ENCODE measurements at regions not wholly inside any gene's neighbourhood (a gene's known extent, or its start where the extent isn't known, plus 50 kb on each side); places are given as distances from the start of the nearest gene placed in this dataset.
"Not testable (repeated sequence)": the region's sequence is repeated elsewhere in the genome, so short reads cannot be mapped to it uniquely, and the experiment has no call there.

DNA sequence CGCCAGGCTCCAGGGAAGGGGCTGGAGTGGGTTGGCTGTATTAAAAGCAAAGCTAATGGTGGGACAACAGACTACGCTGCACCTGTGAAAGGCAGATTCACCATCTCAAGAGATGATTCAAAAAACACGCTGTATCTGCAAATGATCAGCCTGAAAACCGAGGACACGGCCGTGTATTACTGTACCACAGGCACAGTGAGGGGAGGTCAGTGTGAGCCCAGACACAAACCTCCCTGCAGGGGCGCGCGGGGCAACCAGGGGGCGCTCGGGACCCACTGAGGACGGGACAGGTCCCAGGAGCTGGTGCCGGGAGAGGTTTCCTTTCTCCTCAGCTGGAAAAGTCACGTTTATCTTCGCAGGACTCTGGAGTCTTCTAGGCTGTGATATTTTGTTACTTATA is 239.4 kb upstream of the TP53TG3 start:
- TF ChIP-seq JUN (IDR thresholded peaks at IDR 0.05; ENCODE audit: borderline replicate concordance, insufficient read depth, insufficient read length, low read depth); POLR2AphosphoS5 (IDR thresholded peaks at IDR 0.05; ENCODE audit: insufficient read depth, low read depth, low read length); POLR2A (IDR thresholded peaks at IDR 0.05; ENCODE audit: low read depth, low read length); EZH2 (IDR thresholded peaks at IDR 0.05; ENCODE audit: borderline replicate concordance, low read depth, low read length, severe bottlenecking); MYC (IDR thresholded peaks at IDR 0.05; ENCODE audit: low read depth, low read length); FOS (IDR thresholded peaks at IDR 0.05; ENCODE audit: borderline replicate concordance, insufficient read depth, low read length); GATA2 (IDR thresholded peaks at IDR 0.05; ENCODE audit: insufficient read depth, insufficient read length, low read depth, low read length): not testable (repeated sequence)
- TF ChIP-seq, protein P1, sequence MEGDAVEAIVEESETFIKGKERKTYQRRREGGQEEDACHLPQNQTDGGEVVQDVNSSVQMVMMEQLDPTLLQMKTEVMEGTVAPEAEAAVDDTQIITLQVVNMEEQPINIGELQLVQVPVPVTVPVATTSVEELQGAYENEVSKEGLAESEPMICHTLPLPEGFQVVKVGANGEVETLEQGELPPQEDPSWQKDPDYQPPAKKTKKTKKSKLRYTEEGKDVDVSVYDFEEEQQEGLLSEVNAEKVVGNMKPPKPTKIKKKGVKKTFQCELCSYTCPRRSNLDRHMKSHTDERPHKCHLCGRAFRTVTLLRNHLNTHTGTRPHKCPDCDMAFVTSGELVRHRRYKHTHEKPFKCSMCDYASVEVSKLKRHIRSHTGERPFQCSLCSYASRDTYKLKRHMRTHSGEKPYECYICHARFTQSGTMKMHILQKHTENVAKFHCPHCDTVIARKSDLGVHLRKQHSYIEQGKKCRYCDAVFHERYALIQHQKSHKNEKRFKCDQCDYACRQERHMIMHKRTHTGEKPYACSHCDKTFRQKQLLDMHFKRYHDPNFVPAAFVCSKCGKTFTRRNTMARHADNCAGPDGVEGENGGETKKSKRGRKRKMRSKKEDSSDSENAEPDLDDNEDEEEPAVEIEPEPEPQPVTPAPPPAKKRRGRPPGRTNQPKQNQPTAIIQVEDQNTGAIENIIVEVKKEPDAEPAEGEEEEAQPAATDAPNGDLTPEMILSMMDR (IDR thresholded peaks at IDR 0.05; ENCODE audit: extremely low read depth in 1 of 2, insufficient read depth in 1 of 2, low read depth in 1 of 2, low read length in 2 of 2), result not testable (repeated sequence)
- TF ChIP-seq, protein P2, sequence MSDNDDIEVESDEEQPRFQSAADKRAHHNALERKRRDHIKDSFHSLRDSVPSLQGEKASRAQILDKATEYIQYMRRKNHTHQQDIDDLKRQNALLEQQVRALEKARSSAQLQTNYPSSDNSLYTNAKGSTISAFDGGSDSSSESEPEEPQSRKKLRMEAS (IDR thresholded peaks at IDR 0.05; ENCODE audit: insufficient read depth, insufficient read length), result not testable (repeated sequence)

Measured in endothelial cell of umbilical vein (primary cell).